K562 (cell line): ENCODE measurements at regions not wholly inside any gene's neighbourhood (a gene's known extent, or its start where the extent isn't known, plus 50 kb on each side); places are given as distances from the start of the nearest gene placed in this dataset.

ENCODE experiments used
- ATAC-seq: fragments of 200-7000 bp; cut with Tn5 transposase; 3 replicates; pipeline ENCODE4 v1.9.1; 2020; ENCODE audit warnings: moderate library complexity
- BruUV-seq: library from RNA; stranded (reverse); fragments of 400-500 nt; replicated peaks from 2 replicates; lab custom pipeline; 2021; lab: Mats Ljungman, UMichigan
- CTCF ChIA-PET: fragments of 300-600 bp; formaldehyde crosslinking; extraction: SDS; loops from one replicate; lab custom pipeline; 2021; ENCODE audit warnings: low intra/inter-chr PET ratio; lab: Yijun Ruan, JAX
- POLR2A ChIA-PET: fragments of 300-600, 350-650 bp; sonication (Branson Sonifier 250); formaldehyde crosslinking; extraction: SDS; loops from one replicate; lab custom pipeline; 2021; ENCODE audit warnings: antibody characterized with exemption, inconsistent platforms; lab: Yijun Ruan, JAX
- DNase-seq, 4 experiments: peaks; one replicate each; pipeline versions ENCODE4 v3.0.0 to v3.0.0-alpha.2; 2011 to 2018; ENCODE audit warnings: low spot score in 3 of 4, mixed read lengths in 3 of 4; ENCODE audit errors: extremely low read depth in 1 of 4
- FAIRE-seq: peaks from 2 replicates; lab custom pipeline; 2011; peaks lifted over from hg19 to GRCh38; lab: Jason Lieb, UNC
- H2AFZ ChIP-seq: 2 replicates; pipeline ENCODE4 v1.6.0; 2011; ENCODE audit warnings: low read depth, low read length, control low read depth, inconsistent platforms
- H3K27ac ChIP-seq: fragments of 200-600 bp; 3 replicates; pipeline ENCODE4 v1.8.0; 2011; ENCODE audit warnings: low read depth, mild to moderate bottlenecking, control low read depth, inconsistent platforms, low read length, moderate library complexity, mixed read lengths; ENCODE audit errors: extremely low read depth
- H3K27me3 ChIP-seq, 2 experiments: fragments of 300-600 bp in 1 of 2; 2 replicates in 1 of 2; 3 replicates in 1 of 2; pipeline versions ENCODE4 v1.6.0 to v1.8.0; 2011; ENCODE audit warnings: inconsistent platforms in 2 of 2, low read length in 2 of 2, mild to moderate bottlenecking in 1 of 2, mixed read lengths in 1 of 2, moderate library complexity in 1 of 2; ENCODE audit not compliant: control insufficient read depth in 2 of 2, insufficient read depth in 2 of 2
- H3K36me3 ChIP-seq: fragments of 300-600 bp; 3 replicates; pipeline ENCODE4 v1.8.0; 2011; ENCODE audit warnings: mild to moderate bottlenecking, low read length, inconsistent platforms; ENCODE audit not compliant: control insufficient read depth, insufficient read depth
- H3K4me1 ChIP-seq, 2 experiments: fragments of 200-600 bp in 1 of 2; replicated peaks in 1 of 2; 2 replicates in 1 of 2; 3 replicates in 1 of 2; pipeline versions ENCODE4 v1.5.1 to v1.8.0; 2011; ENCODE audit warnings: inconsistent platforms in 2 of 2, low read length in 2 of 2, mild to moderate bottlenecking in 1 of 2, mixed read lengths in 1 of 2, moderate library complexity in 1 of 2; ENCODE audit not compliant: control insufficient read depth in 2 of 2, insufficient read depth in 2 of 2
- H3K4me2 ChIP-seq: 2 replicates; pipeline ENCODE4 v1.6.1; 2011; ENCODE audit warnings: low read length, control low read depth, inconsistent platforms, mixed read lengths; ENCODE audit not compliant: insufficient read depth
- H3K4me3 ChIP-seq: fragments of 200-600 bp; sonication (generic), shearing (Covaris generic); 2 replicates; pipeline ENCODE4 v1.5.1; 2016; ENCODE audit warnings: control low read depth, inconsistent platforms
- H3K79me2 ChIP-seq: fragments of 200-600 bp; 3 replicates; pipeline ENCODE4 v1.8.0; 2011; ENCODE audit warnings: low read length, inconsistent platforms; ENCODE audit not compliant: control insufficient read depth, insufficient read depth
- H3K9ac ChIP-seq, 2 experiments: 2 replicates each; pipeline versions ENCODE4 v1.6.0 to v1.6.1; 2011; ENCODE audit warnings: low read depth in 2 of 2, low read length in 2 of 2, control low read depth in 1 of 2, inconsistent platforms in 1 of 2, mild to moderate bottlenecking in 1 of 2, mixed read lengths in 1 of 2; ENCODE audit not compliant: insufficient read depth in 1 of 2
- H3K9me1 ChIP-seq: one replicate; pipeline ENCODE4 v1.6.0; 2011; ENCODE audit warnings: inconsistent platforms, mild to moderate bottlenecking, low read length, moderate library complexity; ENCODE audit not compliant: control insufficient read depth, insufficient read depth
- H3K9me3 ChIP-seq: replicated peaks from 2 replicates; pipeline ENCODE4 v1.5.1; 2011; ENCODE audit warnings: low read depth, low read length, inconsistent platforms; ENCODE audit not compliant: control insufficient read depth, insufficient read depth
- H4K20me1 ChIP-seq: replicated peaks from 2 replicates; pipeline ENCODE4 v1.6.1; 2011; ENCODE audit warnings: low read length, inconsistent platforms, mixed read lengths; ENCODE audit not compliant: control insufficient read depth, insufficient read depth
- GABPA ChIP-seq: fragments of 200-800 bp; sonication (Bioruptor generic); conservative IDR thresholded peaks from 2 replicates; pipeline ENCODE4 v1.6.1; 2016; ENCODE audit warnings: low read depth, missing genetic modification characterization, missing compliant biosample characterization
- NBN ChIP-seq: fragments of 450-650 bp; IDR thresholded peaks from 2 replicates; pipeline ENCODE4 v1.6.1; 2016; ENCODE audit warnings: low read depth, mild to moderate bottlenecking
- POLR2A ChIP-seq: fragments of 450-650 bp; conservative IDR thresholded peaks from 2 replicates; pipeline ENCODE4 v1.6.1; 2016
- SMARCA5 ChIP-seq: fragments of 450-650 bp; IDR thresholded peaks from 2 replicates; pipeline ENCODE4 v1.6.1; 2016
- ZHX1 ChIP-seq: fragments of 150-350 bp; conservative IDR thresholded peaks from 2 replicates; pipeline ENCODE4 v1.6.1; 2014; ENCODE audit warnings: low read length
- ZNF830 ChIP-seq: fragments of 250-450 bp; sonication (Bioruptor Pico); IDR thresholded peaks from 2 replicates; pipeline ENCODE4 v1.5.0; 2021; ENCODE audit warnings: mild to moderate bottlenecking
- in situ Hi-C: fragments of 300-500 bp; cut with MboI; formaldehyde crosslinking; loops from 4 replicates; pipeline ENCODE4 v1.15.0; 2018; ENCODE audit warnings: inconsistent platforms, mixed read lengths
- intact Hi-C: fragments of 100-400 bp; cut with micrococcal nuclease; formaldehyde crosslinking; loops from 2 replicates; pipeline ENCODE4 v1.14.2; 2022

- peaks cover 22 to 27% of the 10 kb centered on the region in 2 experiments; a peak in 4 of 5 replicates for H3K27me3 ChIP-seq
- no TSS peak for BruUV-seq
- no peak overlapping the region for H3K27ac ChIP-seq
- H3K9ac ChIP-seq, result no peak overlapping the region
- TF ChIP-seq SMARCA5, result no peak
- no peak for TF ChIP-seq NBN
- no peak for TF ChIP-seq ZNF830 (CRISPR knock-in tag)
- TF ChIP-seq POLR2A, result no peak
- no peak for TF ChIP-seq ZHX1
- TF ChIP-seq GABPA (tag), result no peak
- ATAC-seq (no peak), DNase-seq (no peak), FAIRE-seq (no peak)
- in situ Hi-C loops, result no loop called here
- no peaks in the 10 kb centered on the region for H3K36me3 ChIP-seq
- H3K4me1 ChIP-seq, result no peaks in the 10 kb centered on the region
- intact Hi-C loops, result no loop called here
- no peaks in the 10 kb centered on the region for H3K9me1 ChIP-seq
- no peak overlapping the region for H3K4me3 ChIP-seq
- H4K20me1 ChIP-seq, result no peaks in the 10 kb centered on the region
- no peaks in the 10 kb centered on the region for H3K9me3 ChIP-seq
- H3K79me2 ChIP-seq, result no peaks in the 10 kb centered on the region
- H2AFZ ChIP-seq, result no peak overlapping the region
- ChIA-PET POLR2A (no interaction called here), CTCF (no interaction called here)
- H3K4me2 ChIP-seq, result no peak overlapping the region
These were observed 174.2 kb upstream of the NOCT start for GRCh38 chr4:138841343-138841742.
